ENCODE measurements at regions not wholly inside any gene's neighbourhood (a gene's known extent, or its start where the extent isn't known, plus 50 kb on each side); places are given as distances from the start of the nearest gene placed in this dataset.
"Not testable (repeated sequence)": the region's sequence is repeated elsewhere in the genome, so short reads cannot be mapped to it uniquely, and the experiment has no call there.

DNA sequence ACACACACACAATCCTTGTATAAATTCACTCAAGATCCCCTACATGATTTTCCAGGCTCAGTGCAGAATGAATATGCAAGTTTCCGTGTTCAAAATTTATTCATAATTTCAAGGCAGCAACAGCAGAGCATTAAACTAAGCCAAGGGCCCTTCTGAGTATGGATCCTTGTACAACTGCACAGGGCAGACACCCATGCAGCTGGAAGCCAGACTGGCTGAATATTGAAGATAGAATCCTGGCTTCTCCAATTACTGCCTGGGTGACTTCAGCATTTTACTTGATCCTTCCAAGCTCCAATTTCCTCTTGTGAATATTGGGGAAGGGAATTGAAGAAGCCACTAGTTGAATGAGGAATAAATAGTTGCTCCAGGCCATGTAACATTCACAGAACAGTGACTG lies 267.9 kb upstream of the REG3G start:
- CTCF ChIA-PET = interaction anchor here (0.7 kb wide), 1 partner anchor 184 kb away, joined by 3 read pairs; no protein-coding TSS in a partner anchor
- POLR2A ChIA-PET = no interaction called here

DNA sequence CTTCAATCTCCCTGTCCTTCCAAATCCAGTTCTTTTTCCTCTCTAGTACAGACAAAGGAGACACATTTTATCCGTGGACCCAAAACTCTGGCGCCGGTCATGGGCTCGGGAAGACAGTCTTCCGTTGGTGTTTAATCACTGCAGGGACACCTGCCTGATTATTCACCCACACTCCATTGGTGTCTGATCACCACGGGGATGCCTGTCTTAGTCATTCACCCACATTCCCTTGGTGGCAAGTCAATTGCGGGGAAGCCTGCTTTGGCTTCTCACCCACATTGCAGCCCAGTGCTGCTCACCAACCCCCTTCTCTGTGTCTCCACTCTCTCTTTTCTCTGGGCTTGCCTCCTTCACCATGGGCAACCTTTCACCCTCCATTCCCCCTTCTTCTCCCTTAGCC lies 266.7 kb upstream of the REG3G start:
- CTCF ChIA-PET, POLR2A ChIA-PET: not testable (repeated sequence)

DNA sequence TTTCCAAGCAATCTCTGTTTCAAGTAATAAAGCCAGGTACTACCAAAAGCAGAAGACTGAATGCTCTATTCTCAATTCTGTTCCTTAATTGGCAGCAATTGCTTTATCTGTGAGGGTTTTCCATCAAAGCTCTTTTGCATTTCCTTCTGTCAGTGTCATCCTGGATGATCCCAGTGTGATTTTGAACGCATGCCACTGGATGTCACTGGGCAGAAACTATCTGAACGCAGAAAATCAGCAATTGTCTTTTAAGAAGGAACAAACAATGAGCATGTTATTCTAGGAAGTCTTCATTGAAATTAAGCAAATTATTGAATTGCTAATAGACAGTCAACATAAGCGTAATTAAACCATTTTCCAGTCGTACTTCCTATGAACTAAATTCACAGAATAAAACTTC lies 259.0 kb upstream of the REG3G start:
- ChIA-PET CTCF (interaction anchor here (0.6 to 0.7 kb wide), 2 partner anchors 13 to 1011 kb away, joined by 3 read pairs; no protein-coding TSS in a partner anchor), POLR2A (no interaction called here)

DNA sequence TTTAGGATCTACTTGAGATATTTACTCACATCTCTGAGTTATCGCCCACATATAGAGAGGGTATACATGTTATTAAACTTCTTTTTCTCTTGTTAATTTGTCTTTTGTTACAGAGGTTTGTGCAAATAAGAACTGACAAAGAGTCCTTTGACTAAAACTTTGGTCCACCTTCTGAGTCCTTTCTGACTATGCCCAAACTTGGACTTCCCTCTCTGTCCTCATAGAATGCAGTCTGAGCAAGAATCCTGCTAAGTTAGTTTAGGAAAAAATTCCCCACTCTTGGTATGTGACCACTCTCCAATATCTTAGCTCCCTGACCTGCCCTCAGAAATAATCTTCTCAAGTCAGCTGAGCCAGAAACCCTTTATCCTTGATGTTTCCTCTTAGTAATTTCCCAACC lies 257.5 kb upstream of the REG3G start:
- POLR2A ChIA-PET = no interaction called here
- CTCF ChIA-PET = no interaction called here

DNA sequence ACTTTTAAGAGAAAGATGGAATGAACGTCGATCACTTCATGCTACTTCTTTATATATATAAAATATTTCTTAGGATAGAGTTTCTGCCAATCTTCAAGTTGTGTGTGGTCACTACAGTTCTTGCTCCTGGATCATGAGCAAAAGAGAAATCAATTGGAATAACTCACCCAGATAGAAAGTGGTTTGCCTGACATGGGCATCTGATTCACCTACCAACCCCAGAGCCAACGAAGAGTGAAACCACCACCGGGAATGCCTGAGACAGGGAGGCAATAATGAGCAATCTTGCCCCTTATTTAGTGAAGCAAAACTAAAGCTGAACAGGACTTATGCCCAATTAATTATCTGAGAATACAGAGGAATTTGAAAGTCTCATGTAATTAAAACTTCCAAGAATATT lies 250.2 kb upstream of the REG3G start:
- ChIA-PET CTCF (no interaction called here), POLR2A (no interaction called here)

DNA sequence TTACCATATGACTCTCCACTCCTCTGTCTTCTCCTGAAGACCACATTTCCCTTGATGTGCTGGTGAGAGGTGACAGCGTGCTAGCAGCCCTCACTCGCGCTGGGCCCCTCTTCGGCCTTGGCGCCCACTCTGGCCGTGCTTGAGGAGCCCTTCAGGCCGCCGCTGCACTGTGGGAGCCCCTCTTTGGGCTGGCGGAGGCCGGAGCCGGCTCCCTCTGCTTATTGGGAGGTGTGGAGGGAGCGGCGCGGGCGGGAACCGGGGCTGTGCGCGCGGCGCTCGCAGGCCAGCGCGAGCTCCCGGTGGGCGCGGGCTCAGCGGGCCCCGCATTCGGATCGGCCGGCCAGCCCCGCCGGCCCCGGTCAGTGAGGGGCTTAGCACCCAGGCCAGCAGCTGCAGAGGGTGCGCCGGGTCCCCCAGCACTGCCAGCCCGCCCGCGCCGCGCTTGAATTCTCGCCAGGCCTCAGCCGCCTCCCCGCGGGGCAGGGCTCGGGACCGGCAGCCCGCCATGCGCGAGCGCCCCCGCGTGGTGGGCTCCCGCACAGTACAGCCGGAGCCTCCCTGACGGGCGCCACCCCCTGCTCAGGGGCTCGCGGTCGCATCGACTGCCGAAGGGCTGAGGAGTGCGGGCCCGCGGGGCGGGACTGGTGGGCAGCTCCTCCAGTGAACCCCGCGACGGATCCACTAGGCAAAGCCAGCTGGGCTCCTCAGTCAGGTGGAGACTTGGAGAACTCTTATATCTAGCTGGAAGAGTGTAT lies 246.6 kb upstream of the REG3G start:
- ChIA-PET POLR2A (no interaction called here), CTCF (no interaction called here)

DNA sequence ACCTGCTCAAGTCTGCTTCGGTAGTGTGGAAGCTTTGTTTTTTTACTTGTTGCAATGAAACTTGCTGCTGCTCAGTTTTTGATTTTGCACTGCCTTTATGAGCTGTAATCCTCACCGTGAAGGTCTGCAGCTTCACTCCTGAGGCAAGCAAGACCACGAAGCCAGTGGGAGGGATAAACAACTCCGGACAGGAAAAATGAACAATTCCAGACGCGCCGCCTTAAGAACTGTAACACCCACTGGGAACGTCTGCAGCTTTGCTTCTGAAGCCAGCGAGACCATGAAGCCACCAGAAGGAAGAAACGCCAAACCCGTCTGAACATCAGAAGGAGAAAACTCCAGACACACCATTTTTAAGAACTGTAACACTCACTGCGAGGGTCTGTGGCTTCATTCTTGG lies 245.7 kb upstream of the REG3G start:
- POLR2A ChIA-PET = no interaction called here
- CTCF ChIA-PET = no interaction called here

DNA sequence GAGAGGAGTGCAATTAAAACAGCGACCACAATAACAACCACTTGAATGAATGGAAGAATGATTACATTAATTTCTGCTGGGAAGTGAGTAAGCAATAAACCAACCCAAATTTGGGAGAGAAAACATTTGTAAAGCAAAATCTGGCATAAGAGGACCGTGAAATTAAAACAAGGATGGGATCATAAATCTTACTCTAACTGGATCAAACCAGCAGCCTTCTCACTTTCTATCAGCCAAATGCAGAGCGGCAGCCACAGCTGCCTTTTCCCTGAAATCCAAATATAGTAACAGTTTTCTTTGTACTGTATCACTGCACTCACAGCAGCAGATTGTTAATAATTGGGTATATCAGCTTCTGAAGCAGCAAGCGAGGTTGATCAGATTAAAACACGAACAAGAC lies 245.2 kb upstream of the REG3G start:
- CTCF ChIA-PET = no interaction called here
- POLR2A ChIA-PET = no interaction called here

DNA sequence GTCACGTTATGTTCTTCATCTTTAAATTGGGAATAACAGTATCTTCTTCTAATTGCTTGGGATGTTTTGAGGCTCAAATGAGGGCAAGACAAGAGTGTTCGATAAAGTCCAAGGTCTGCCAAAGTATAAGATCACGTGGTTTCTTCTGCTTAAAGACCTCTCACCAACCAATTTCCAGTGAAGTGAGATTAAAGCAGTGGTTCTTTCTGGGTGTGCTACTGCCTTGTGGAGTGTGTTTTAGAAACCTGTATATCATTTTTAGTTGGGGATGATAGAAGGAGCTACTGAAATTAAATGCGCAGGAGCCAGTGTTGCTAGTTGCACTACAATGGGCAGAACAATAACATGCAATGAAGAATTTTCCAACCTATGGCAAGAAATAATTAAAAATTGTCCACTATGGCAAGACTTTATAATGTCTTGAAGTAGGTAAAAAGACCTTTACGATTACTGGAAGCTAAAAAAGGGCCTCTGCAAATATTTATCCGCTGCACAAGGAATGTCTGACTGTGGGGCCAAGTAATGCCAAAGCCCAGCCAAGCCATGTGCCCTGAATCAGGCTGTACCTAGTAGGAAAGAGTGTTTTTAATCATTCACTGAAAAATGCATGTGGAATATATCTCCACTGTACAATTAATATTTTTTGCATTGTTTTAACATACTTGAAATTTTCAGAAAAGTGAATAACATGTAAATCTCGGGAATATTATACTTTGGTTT lies 244.5 kb upstream of the REG3G start:
- ChIA-PET POLR2A (no interaction called here), CTCF (no interaction called here)

DNA sequence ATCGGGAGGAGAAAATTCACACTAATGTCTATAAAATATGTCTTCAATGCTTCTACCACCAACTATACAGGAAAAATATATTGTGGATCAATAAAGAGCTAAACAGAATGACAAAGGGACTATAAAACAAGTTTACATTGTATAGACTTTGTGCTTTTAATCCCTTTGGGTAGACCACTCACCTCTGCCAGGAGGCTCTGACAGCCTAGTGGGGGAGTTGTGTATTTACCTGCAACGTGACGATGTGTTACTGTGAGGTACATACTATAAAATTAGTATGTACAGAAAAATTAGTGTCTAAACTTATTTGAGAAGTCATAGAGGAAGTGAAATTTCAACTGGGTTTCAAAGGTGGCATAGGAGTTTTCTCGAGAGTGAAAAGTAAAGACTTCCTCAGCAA lies 243.3 kb upstream of the REG3G start:
- POLR2A ChIA-PET = no interaction called here
- CTCF ChIA-PET = no interaction called here

DNA sequence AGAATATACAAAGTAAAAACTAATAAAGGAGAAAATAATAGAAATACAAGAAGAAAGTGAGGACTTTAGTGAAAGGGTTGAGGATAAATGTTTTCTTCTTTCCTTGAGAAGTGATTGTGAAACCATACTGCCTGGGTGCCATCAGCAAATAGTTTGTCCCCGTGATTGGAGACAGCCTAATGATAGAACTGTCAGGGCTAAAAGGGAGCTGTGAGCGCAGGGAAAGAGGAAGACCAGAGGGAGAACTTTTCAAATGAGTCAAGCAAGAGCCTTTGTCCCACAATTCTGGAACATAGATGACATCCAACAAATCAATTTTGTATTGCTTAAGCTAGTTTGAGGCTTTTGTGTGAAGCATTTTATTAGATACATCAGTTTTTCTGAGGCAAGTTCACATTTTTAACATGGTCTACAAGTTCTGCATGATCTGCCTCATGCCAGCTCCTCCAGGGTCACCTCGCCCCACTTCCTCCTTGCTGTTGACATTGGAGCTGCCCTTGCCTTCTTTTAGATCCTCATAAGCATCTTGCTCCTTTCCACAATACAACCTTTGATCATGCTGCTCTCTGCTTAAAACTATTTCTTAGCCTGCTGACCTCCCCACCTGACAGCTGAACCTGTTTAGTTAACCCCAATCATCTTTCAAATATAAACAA lies 213.4 kb upstream of the REG3G start:
- CTCF ChIA-PET = no interaction called here

DNA sequence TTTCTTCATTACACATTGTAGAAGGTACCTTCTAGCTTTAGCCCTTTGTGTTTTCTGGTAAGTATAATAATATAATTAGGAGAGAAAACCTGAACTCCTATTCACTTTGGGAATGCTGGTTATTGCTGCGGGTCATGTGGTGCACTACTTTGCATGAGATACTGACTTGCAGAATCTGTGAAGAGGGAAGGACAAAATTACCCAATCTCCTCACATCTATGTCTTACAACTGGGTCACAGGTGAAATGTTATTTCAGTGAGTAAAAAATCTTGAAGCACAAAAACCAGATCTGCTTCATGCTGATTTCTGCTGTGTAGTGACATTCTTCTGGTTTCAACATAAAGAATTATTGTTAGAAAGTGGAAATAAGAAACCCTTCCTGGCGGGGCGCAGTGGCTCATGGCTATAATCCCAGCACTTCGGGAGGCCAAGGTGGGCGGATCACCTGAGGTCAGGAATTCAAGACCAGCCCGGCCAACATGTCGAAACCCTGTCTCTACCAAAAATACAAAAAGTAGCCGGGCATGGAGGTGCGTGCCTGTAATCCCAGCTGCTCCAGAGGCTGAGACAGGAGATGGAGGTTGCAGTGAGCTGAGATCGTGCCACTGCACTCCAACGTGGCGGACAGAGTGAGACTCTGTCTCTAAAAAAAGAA lies 211.0 kb upstream of the REG3G start:
- CTCF ChIA-PET = no interaction called here
- POLR2A ChIA-PET = no interaction called here

More for the DNA sequence above, 213.4 kb upstream of the REG3G start:
- POLR2A ChIA-PET = no interaction called here

DNA sequence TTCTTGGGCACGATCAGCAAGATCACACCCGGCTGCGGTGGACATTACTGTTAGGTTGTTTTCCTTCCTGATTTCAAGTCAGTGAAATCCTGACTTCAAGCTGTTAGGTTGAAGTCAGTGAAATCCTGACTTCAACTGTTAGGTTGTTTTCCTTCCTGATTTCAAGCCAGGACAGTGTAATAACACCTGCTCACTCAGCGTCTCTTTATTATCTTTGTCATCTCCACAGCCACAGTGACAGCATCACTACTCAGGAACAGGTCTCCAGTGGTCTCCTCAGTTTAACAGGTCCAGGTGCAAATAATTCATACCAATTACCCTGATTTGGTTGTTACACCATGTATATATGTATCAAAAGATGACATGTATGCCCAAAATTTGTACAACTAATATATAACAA lies 208.1 kb upstream of the REG3G start:
- POLR2A ChIA-PET = no interaction called here

DNA sequence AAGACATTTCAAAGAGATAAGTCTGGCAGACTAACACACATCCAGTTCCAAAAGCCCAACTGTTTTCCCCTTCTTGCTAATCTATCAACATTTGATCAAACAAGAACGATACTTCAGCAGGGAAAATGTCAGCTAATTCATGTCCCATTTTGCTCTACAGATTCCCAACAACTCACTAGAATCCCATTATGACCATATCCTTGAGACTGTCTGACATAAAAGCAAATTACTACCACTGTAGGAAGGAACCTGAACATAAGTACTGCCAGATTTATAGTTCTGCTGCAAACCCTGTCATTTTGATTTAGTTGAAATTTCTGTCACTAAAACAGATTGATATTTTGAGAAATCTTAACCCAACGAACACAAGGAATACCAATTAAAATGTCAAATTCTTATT lies 193.0 kb upstream of the REG3G start:
- ChIA-PET CTCF (no interaction called here), POLR2A (no interaction called here)

More for the DNA sequence above, 208.1 kb upstream of the REG3G start:
- CTCF ChIA-PET = no interaction called here

DNA sequence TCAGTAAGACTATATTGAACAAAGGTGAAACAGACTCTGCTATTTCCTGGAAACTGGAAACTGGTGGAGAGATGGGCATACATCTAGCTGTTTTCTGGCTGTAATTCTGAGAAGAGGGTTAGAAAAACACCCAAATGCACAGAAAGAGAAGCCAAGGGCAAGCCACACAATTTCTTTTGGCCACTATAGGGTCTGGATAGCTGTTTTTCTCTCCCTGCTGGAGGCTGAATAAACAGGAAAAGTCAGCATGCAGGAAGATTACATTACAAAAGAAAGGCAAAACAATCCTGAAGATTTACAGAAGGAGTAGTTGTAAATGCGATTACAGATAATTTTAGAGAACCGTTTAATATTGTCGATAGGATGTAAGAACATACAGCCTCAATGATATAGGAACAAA lies 186.2 kb upstream of the REG3G start:
- ChIA-PET POLR2A (no interaction called here), CTCF (no interaction called here)

DNA sequence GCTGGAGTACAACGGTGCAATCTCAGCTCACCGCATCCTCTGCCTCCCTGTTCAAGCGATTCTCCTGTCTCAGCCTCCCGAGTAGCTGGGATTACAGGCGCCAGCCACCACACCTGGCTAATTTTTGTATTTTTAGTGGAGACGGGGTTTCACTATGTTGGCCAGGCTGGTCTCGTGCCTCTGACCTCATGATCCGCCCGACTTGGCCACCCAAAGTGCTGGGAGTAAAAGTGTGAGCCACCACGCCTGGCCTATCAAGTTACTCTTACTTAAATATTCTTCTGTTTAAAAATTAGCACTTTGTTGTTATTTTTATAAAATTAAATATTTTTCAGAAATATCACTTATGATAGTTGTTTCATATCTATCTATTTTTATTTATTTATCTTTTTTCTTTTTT lies 185.2 kb upstream of the REG3G start:
- POLR2A ChIA-PET, CTCF ChIA-PET: not testable (repeated sequence)

DNA sequence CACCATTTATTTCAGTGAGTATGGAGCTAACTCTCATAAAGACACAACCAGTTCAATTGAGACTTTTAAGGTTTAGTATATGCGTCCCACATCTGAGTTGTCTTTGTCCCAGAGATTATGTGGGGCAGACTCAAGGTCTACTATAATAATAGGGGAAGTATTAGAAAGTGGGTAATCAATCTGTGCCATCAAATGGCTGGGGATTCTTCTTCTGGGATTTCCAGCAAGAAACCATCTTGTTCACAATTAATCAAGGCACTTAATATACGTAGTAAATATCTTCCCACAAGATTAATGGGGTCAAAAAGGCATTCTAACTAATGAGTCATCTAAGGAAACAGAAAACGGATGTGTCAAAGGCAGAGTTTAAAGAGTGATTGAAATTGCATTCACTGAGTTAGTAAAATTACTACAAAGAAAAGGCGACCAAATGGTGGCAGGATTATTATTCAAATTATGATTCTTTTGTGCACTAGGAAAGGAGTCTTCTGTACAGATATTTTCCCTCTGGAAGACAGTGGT lies 179.8 kb upstream of the REG3G start:
- ChIA-PET POLR2A (no interaction called here), CTCF (no interaction called here)

DNA sequence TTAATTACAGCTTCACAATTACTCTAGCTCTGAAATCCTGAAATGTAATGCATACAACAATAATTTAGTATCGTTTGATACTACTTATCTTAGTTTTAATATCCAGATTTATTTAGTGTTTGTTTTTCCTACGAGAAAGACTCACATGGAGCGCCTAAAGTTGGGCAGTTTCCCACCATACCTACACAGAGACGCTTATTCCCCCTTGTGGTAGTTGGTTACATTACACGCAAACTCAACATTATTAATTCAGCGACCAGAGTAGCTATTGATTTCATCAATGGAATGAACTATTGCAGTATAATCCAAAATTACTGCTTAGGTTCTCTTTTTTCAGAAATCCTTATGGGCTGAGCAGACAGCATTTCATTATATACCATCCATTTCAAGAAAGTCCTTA lies 164.0 kb upstream of the REG3G start:
- ChIA-PET POLR2A (no interaction called here), CTCF (no interaction called here)

DNA sequence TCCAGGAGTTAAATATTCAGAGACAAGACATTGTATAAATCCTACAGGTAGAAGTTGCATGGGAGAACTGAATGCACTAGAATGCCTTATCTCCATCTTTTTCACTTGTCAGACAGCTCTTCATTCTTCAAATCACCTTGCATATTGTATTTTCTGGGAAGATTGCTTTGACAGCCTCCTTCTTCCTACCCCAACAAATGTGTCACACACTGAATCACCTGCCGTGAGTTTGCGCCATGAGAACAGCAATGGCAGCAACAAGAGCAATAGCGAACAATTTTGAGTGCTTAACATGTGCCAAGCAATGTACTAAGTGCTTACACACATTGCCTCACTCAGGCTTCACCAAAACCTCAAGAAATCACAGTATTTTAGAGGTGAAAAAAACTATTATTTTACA lies 161.3 kb upstream of the REG3G start:
- POLR2A ChIA-PET = no interaction called here

DNA sequence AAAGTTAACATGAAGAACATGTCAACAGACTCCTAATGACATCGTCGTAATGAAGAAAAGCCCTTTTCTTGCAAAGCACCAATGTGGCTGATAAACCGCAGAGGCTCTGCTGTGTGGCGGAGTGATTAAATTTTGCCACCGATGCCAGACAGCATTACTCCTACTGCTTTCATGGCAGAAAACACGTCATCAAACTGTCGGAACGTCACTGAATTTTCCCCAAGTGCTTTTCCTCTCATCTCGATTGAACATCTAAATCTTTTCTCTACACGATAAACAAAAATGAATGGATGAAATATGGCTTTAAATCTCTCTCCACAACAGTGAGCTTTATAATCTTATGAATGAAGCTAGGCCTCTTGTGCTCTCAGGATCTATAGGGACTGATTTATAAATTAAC lies 159.8 kb upstream of the REG3G start:
- POLR2A ChIA-PET = no interaction called here
- CTCF ChIA-PET = no interaction called here

More for the DNA sequence above, 161.3 kb upstream of the REG3G start:
- CTCF ChIA-PET = no interaction called here
